Neural cell (in vitro differentiated cells): ENCODE measurements at regions not wholly inside any gene's neighbourhood (a gene's known extent, or its start where the extent isn't known, plus 50 kb on each side); places are given as distances from the start of the nearest gene placed in this dataset.
A peak's percentile ranks its signal among the peaks of the same experiment; 100 is the strongest.

Source experiments
- H2AFZ ChIP-seq: fragments of 200-600, 300-800 bp; sonication (generic), shearing (Covaris generic); 2 replicates; pipeline ENCODE4 v1.6.0; 2014; ENCODE audit warnings: low read depth, mild to moderate bottlenecking, antibody characterized with exemption, low read length, moderate library complexity
- H3F3A ChIP-seq: fragments of 200-600 bp; shearing (Covaris generic); 2 replicates; pipeline ENCODE4 v1.6.1; 2016; ENCODE audit warnings: mild to moderate bottlenecking, moderate library complexity, mixed read lengths, antibody characterized with exemption, low read length; ENCODE audit not compliant: insufficient read depth, poor library complexity, severe bottlenecking
- H3K27ac ChIP-seq: fragments of 200-600, 300-800 bp; sonication (generic), shearing (Covaris generic); 2 replicates; pipeline ENCODE4 v1.5.1; 2014; ENCODE audit warnings: mild to moderate bottlenecking, low read length, moderate library complexity
- H3K27me3 ChIP-seq: fragments of 300-800, 200-600 bp; sonication (generic), shearing (Covaris generic); 2 replicates; pipeline ENCODE4 v1.6.0; 2014; ENCODE audit warnings: mild to moderate bottlenecking, low read depth, low read length, moderate library complexity; ENCODE audit not compliant: insufficient read depth
- H3K36me3 ChIP-seq: fragments of 300-800, 200-600 bp; sonication (generic), shearing (Covaris generic); 2 replicates; pipeline ENCODE4 v1.5.1; 2014; ENCODE audit warnings: mild to moderate bottlenecking, antibody characterized with exemption, low read length, moderate library complexity; ENCODE audit not compliant: insufficient read depth
- H3K4me2 ChIP-seq: fragments of 300-800, 200-600 bp; sonication (generic), shearing (Covaris generic); 2 replicates; pipeline ENCODE4 v1.6.0; 2014; ENCODE audit warnings: mild to moderate bottlenecking, low read length
- H3K4me3 ChIP-seq: fragments of 300-800, 200-600 bp; sonication (generic), shearing (Covaris generic); 2 replicates; pipeline ENCODE4 v1.5.1; 2014; ENCODE audit warnings: mild to moderate bottlenecking, low read length, moderate library complexity
- H3K79me2 ChIP-seq: fragments of 200-600 bp; shearing (Covaris generic); replicated peaks from 2 replicates; pipeline ENCODE4 v1.6.0; 2014; ENCODE audit warnings: mild to moderate bottlenecking, low read length, moderate library complexity; ENCODE audit not compliant: insufficient read depth
- H3K9ac ChIP-seq: fragments of 300-800, 200-600 bp; sonication (generic), shearing (Covaris generic); 2 replicates; pipeline ENCODE4 v1.6.1; 2016; ENCODE audit warnings: mild to moderate bottlenecking, low read length, mixed read lengths
- H3K9me2 ChIP-seq: fragments of 200-600 bp; shearing (Covaris generic); 2 replicates; pipeline ENCODE4 v1.6.1; 2016; ENCODE audit warnings: mild to moderate bottlenecking, low read length, mixed read lengths; ENCODE audit not compliant: insufficient read depth
- H3K9me3 ChIP-seq: fragments of 200-600, 300-800 bp; sonication (generic), shearing (Covaris generic); 2 replicates; pipeline ENCODE4 v1.6.1; 2016; ENCODE audit warnings: mild to moderate bottlenecking, mixed run types, low read length, moderate library complexity, mixed read lengths
- H4K20me1 ChIP-seq: fragments of 200-600 bp; shearing (Covaris generic); 2 replicates; pipeline ENCODE4 v1.6.1; 2016; ENCODE audit warnings: mild to moderate bottlenecking, mixed run types; ENCODE audit not compliant: insufficient read depth
- CTCF ChIP-seq: fragments of 450-650 bp; IDR thresholded peaks from 2 replicates; pipeline ENCODE4 v1.5.1; 2014; ENCODE audit warnings: antibody characterized with exemption, mild to moderate bottlenecking, moderate library complexity; ENCODE audit not compliant: poor library complexity, severe bottlenecking
- EP300 ChIP-seq: fragments of 450-650 bp; conservative IDR thresholded peaks from 2 replicates; pipeline ENCODE4 v1.6.1; 2014; ENCODE audit warnings: antibody characterized with exemption, mild to moderate bottlenecking, moderate library complexity; ENCODE audit not compliant: poor library complexity, severe bottlenecking
- EZH2 ChIP-seq: fragments of 200-600, 300-800 bp; shearing (Covaris generic), sonication (generic); IDR thresholded peaks from 2 replicates; pipeline ENCODE4 v1.6.1; 2014; ENCODE audit warnings: antibody characterized with exemption, low read length, borderline replicate concordance, mild to moderate bottlenecking; ENCODE audit not compliant: insufficient read depth, poor library complexity, severe bottlenecking
- MXI1 ChIP-seq: fragments of 450-650 bp; conservative IDR thresholded peaks from 2 replicates; pipeline ENCODE4 v1.6.1; 2014; ENCODE audit warnings: antibody characterized with exemption, mild to moderate bottlenecking; ENCODE audit not compliant: poor library complexity, severe bottlenecking
- POLR2AphosphoS5 ChIP-seq: IDR thresholded peaks from 2 replicates; pipeline ENCODE4 v1.6.1; 2012
- RAD21 ChIP-seq: fragments of 450-650 bp; conservative IDR thresholded peaks from 2 replicates; pipeline ENCODE4 v1.6.1; 2014; ENCODE audit warnings: antibody characterized with exemption, mild to moderate bottlenecking, moderate library complexity
- REST ChIP-seq: IDR thresholded peaks from 2 replicates; pipeline ENCODE4 v1.6.1; 2012; ENCODE audit warnings: borderline replicate concordance
- SMC3 ChIP-seq: fragments of 450-650 bp; conservative IDR thresholded peaks from 2 replicates; pipeline ENCODE4 v1.6.1; 2014; ENCODE audit warnings: antibody characterized with exemption, mild to moderate bottlenecking, moderate library complexity; ENCODE audit not compliant: poor library complexity
- TAF1 ChIP-seq: IDR thresholded peaks from 2 replicates; pipeline ENCODE4 v1.6.1; 2012; ENCODE audit warnings: low read depth

- no peaks in the 10 kb centered on the region for H4K20me1 ChIP-seq
- H3K9ac ChIP-seq, result no peak overlapping the region
- no peak overlapping the region for H3K4me2 ChIP-seq
- no peak overlapping the region for H3K27ac ChIP-seq
- no peak for TF ChIP-seq EP300
- no peak for TF ChIP-seq MXI1
- TF ChIP-seq TAF1, result no peak
- TF ChIP-seq EZH2, result no peak
- no peak for TF ChIP-seq CTCF
- TF ChIP-seq SMC3, result no peak
- TF ChIP-seq REST, result no peak
- TF ChIP-seq RAD21, result no peak
- TF ChIP-seq POLR2AphosphoS5, result no peak
- H3K27me3 ChIP-seq, result no peaks in the 10 kb centered on the region
- no peak overlapping the region for H2AFZ ChIP-seq
- no peaks in the 10 kb centered on the region for H3K9me2 ChIP-seq
- H3K4me3 ChIP-seq, result no peak overlapping the region
- no peaks in the 10 kb centered on the region for H3K79me2 ChIP-seq
- no peaks in the 10 kb centered on the region for H3K9me3 ChIP-seq
- H3F3A ChIP-seq, result no peaks in the 10 kb centered on the region
- H3K36me3 ChIP-seq, result no peaks in the 10 kb centered on the region
These were observed 990.2 kb downstream of the TSN start for GRCh38 chr2:122745603-122746002.

DNA sequence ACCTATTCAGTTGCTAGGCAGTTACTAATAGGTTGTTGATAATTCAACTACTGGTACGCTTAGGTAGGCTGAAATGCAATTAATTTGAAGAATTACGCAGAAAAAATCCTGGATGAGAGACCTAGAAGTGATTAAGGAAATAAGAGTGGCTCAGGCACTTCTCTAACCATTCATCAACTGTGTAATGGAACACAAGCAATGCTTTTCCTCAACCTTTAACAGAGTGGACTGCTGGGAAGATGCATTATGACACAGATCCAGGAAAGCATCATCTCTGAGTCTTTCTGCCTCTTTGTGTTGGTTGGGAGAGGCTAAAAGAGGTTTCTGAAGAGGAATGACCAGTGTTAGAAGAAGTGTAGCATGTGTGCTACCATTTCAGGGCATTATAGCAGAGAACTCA is 992.2 kb downstream of the TSN start:
- Histone ChIP-seq H3K36me3 (no peaks in the 10 kb centered on the region), H3K27ac (peak overlapping the region; percentile 69), H3K9me3 (no peaks in the 10 kb centered on the region), H3K9me2 (no peaks in the 10 kb centered on the region), H4K20me1 (no peaks in the 10 kb centered on the region), H2AFZ (no peak overlapping the region), H3K9ac (no peak overlapping the region), H3K4me3 (no peak overlapping the region), H3F3A (no peaks in the 10 kb centered on the region), H3K79me2 (no peaks in the 10 kb centered on the region), H3K27me3 (no peaks in the 10 kb centered on the region), H3K4me2 (no peak overlapping the region)
- TF ChIP-seq MXI1 (no peak), EP300 (no peak), CTCF (no peak), POLR2AphosphoS5 (no peak)
